GM10248 (cell line): ENCODE measurements at regions not wholly inside any gene's neighbourhood (a gene's known extent, or its start where the extent isn't known, plus 50 kb on each side); places are given as distances from the start of the nearest gene placed in this dataset.

Experiments used
- CTCF ChIA-PET: fragments of 300-600 bp; sonication (Branson Sonifier 250); formaldehyde crosslinking; extraction: SDS; loops from one replicate; lab custom pipeline; 2021; ENCODE audit warnings: antibody characterized with exemption; lab: Yijun Ruan, JAX
- POLR2A ChIA-PET: fragments of 350-650 bp; sonication (Branson Sonifier 250); formaldehyde crosslinking; extraction: SDS; loops from one replicate; lab custom pipeline; 2020; ENCODE audit warnings: antibody characterized with exemption; lab: Yijun Ruan, JAX
- DNase-seq: peaks from one replicate; pipeline ENCODE4 v3.0.0; 2012; ENCODE audit errors: extremely low spot score
- CTCF ChIP-seq: IDR thresholded peaks from 2 replicates; pipeline ENCODE4 v1.5.1; 2012; ENCODE audit warnings: mild to moderate bottlenecking, low read depth; ENCODE audit errors: extremely low read depth, missing control alignments, control extremely low read depth

DNA sequence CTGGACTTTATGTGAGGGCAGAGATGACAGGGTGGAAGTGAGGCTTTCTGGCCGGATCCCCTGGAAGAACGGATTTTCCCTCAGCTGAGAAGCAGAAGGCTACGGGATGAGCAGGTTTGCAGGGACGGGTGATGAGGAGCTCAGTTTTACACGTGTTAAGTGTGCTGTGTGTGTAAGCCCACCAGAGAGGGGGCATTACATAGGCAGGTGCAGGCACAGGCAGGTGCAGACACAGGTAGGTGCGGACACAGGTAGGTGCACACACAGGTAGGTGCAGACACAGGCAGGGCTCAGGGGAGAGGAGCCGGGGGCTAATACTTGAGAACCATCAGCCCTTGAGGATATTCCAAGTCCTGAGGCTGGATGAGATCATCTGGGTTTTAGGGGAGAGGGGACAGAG is 107.7 kb downstream of the COPS8 start:
- CTCF ChIA-PET, result no interaction called here
- no peak for DNase-seq
- POLR2A ChIA-PET, result no interaction called here
- TF ChIP-seq CTCF, result no peak

GRCh38 chr2:237194081-237194480 is 108.4 kb downstream of the COPS8 start:
- POLR2A ChIA-PET, result no interaction called here
- DNase-seq, result no peak
- CTCF ChIA-PET, result no interaction called here
- TF ChIP-seq CTCF, result no peak

GRCh38 chr2:237194906-237195305 is 109.2 kb downstream of the COPS8 start:
- ChIA-PET POLR2A (no interaction called here), CTCF (interaction anchor here (1.3 kb wide), 1 partner anchor 12 kb away, joined by 3 read pairs; no protein-coding TSS in a partner anchor)
- DNase-seq, result no peak
- TF ChIP-seq CTCF, result no peak

- ChIA-PET CTCF (interaction anchor here (1.2 to 1.3 kb wide), 2 partner anchors 11 to 317 kb away, joined by 3 to 4 read pairs; no protein-coding TSS in a partner anchor), POLR2A (no interaction called here)
- no peak for TF ChIP-seq CTCF
- no peak for DNase-seq
Measured at GRCh38 chr2:237195396-237196120, 109.9 kb downstream of the COPS8 start.

GRCh38 chr2:237196409-237196808 is 110.7 kb downstream of the COPS8 start:
- no peak for DNase-seq
- no peak for TF ChIP-seq CTCF
- POLR2A ChIA-PET, result no interaction called here
- CTCF ChIA-PET, result interaction anchor here (1.2 to 1.3 kb wide), 2 partner anchors 10 to 316 kb away, joined by 3 to 4 read pairs; no protein-coding TSS in a partner anchor

DNA sequence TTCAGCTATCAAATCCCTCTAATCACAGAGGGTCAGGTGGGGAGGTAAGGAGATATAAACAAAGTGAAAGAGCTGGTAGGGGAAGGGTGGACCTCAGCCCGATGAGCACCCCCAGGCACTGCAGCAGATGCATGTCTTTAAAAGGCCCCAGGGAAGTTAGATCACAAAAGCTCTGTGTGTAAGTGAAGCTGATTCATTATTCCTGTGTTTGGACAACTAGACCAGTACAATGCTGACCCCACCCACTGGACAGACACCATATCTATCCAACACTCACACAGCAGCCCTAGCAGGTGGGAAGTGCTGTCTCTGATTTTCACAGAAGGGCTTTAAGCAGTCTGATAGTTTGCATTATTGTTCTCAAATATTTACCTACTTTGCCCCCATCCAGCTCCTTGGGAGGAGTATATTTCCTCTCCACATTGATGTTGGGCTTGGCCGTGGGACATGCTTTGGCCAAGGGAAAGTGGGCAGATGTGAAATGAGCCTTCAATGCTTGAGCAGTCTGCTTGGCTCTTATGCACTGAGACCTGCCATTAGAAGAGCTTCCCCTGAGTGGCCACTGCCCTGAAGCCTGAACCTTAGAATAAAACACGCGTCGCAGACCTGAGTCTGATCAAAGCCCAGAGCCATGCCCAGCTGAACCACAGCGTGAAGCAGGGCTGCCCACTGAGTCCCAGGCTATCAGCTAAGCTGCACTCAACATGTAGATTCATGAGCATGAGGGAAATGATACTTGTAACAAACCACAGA is 111.4 kb downstream of the COPS8 start:
- DNase-seq, result no peak
- ChIA-PET POLR2A (no interaction called here), CTCF (interaction anchor here (1.2 kb wide), 1 partner anchor 316 kb away, joined by 4 read pairs; no protein-coding TSS in a partner anchor)
- TF ChIP-seq CTCF, result no peak
